Activated T-cell treated with anti-CD3 and anti-CD28 coated beads, Interleukin-2, amount 50 U/mL, for 48 hours (primary cell): ENCODE measurements at regions not wholly inside any gene's neighbourhood (a gene's known extent, or its start where the extent isn't known, plus 50 kb on each side); places are given as distances from the start of the nearest gene placed in this dataset.

Experiments
- DNase-seq, 2 experiments: peaks; one replicate each; pipeline ENCODE4 v3.0.0-alpha.2; 2020

DNA sequence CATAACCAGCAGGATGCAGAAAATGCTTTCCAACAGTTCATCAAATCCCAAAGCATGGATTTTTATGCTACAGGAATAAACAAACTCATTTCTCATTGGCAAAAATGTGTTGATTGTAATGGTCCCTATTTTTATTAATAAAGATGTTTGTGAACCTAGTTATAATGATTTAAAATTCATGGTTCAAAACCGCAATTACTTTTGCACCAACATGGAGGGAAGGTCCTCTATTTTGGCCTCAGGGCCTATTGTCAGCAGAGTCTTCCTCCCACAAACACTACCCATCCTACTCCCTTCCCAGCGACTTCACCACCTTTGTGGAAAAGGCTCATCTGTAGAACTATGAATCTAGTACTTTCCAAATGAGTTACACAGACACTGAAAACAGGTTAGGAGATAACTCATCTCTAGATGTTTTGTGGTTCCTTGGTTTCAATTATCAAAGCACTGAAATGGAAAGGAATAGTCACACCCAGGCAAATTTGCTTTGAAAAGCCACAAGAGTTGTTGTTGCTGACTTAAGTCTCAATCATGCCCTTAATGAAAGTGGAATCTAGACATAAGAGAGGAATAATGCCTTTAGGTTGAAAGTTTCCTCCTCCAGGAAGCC lies 59.4 kb upstream of the FRMD4A start:
- DNase-seq, result peak; percentile 45 to 47

DNA sequence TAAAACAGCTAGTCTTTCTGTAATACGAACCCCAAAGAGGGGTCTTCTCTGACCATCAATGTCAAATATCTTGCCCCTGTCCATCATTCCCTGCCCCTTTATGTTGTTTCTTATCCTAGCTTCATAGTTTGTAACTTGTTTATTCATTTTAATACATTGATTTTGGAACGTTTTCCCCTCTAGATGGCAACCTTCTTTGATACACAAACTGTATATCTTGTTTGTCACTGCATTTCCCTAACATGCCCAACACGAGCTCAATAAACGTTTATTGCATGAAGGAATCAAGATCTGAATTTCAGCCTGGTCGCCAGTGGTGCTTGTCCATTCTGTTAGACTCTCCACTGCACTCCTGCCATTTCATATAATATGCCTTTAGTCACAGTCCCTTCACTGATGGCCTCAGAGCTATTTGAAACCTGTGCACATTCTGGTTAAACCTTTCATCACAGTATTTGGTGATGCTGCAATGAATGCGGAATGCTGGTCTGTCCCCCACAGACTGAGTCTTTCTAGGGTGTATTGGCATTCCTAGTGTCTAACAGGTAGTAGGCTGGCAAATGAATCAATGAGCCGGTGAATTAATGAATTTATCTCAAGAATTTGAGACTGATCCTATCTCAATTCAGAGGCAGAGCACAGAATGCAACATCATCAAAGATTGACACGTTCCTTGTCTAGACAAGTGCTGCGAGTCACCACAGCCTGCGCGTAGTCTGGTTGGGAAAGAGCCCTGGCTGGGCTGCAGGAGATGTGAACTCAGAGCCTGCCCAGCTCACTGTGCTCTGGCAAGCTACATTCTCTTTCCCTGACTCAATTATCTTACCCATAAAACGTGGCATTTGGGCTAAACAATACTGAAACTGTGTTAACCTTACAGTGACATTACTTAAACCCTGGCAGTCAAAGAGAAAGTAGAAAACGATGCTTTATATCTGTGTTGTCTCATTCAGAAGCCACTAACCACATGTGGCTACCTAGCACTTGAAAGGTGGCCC lies 55.2 kb upstream of the FRMD4A start:
- DNase-seq, result peak; percentile 62 to 67

DNA sequence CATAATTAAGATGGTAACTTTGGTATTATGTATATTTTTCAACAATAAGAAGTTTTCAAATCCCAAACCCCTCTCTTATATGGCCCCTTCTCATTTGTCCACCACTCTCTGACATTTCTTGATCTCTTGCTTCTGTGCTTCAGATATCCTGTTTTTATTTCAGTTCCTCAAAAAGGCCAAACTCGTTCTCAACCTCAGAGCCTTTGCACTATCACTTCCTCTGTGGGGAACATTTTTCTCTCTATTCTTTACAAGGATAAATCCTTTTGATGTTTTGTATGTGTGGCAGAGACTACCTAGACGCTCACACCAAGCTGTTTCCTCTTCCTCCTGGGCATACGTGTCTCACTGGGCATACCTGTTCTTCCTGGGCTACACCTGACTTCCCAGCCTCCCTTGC lies 54.2 kb upstream of the FRMD4A start:
- no peak for DNase-seq

DNA sequence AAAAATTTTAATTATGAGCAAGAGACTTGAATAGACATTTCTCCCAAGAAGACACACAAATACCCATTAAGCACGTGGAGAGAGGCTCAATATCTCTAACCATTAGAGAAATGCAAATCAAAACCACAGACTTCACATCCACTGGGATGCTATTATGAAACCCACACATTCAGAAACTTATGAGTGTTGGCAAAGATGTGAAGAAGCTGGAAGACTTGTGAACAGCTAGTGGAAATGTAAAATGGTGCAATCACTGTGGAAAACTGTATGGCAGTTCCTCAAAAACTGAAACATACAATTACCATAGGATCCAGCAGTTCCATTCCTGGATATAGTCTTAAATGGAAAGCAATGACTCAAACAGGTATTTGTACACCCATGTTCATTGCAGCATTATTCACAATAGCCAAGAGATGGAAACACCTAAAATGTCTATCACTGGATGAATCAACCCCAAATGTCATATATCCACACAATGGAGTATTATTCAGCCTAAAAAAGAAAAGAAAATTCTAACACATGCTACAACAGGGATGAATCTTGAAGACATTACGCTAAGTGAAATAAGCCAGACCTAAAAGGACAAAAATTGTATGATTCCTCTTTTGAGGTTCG lies 53.5 kb upstream of the FRMD4A start:
- no peak for DNase-seq

DNA sequence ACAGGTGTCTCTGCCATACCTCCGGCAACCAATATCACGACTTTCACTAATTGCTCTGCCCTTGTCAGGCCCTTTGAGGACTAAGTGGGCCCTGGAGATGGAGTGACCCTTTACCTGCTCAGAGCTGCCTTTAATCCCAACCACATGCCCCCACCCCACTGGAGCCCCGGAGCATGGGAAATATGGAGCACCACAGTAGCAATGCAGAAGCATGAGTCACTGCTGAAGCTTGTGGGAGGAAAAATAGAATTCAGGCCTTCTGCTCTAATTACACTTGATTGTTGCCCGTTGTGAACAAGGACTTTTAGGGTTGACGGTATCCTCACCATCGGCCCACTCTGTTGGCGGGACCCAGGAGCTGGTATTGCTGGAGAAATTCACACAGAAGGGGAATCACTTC lies 52.5 kb upstream of the FRMD4A start:
- DNase-seq, result no peak

DNA sequence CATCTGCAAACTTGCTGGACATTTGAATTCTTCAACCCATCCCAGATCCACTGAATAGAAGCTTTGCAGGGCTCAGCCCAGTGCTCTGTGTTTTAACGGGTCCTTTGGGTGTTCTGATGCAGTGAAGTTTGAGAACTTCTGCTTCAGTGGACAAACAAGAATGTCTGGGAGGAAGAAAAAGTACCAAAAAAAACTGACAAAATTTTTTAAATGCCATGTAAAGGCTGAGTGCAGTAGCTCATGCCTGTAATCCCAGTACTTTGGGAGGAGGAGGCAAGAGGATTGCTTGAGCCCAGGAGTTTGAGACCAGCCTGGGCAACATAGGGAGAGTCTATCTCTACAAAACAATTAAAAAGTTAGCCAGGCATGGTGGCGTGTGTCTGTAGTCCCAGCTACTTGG lies 51.8 kb upstream of the FRMD4A start:
- no peak for DNase-seq

DNA sequence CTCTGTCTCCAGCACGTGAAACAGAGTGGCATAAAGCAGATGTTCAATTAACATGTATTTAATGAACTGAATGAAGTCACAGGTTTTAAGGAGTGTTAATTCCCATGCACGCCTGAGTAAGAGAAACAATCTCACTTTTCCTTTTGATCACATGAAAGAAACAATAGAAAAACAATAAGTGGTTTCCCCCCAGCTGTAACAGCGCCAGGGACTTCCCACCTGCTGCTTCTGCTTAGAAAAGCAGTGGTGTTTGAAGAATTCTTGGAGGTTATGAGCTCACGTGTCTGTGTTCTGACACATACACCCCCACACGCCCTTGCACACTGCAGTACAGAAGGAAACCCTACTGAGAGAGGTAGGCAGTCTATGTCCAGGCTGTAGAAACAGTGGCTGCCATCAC lies 51.3 kb upstream of the FRMD4A start:
- DNase-seq, result peak; percentile 37 to 50

DNA sequence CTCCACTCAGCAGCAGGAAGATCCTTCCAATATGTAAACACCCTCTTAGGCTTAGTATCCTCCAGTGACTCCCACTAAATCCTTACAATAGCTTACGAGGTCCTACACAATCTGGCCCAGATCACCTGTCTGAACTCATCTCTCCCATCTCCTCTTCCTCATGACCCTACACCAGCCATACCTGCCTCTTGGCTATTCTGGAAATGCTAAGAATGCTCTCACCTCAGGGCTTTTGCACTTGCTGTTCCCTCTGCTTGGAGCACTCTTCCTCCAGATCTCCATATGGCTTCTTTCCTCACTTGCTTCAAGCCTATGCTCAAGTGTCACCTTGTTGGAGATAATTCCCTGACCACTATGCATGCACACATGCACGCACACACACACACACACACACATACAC lies 50.8 kb upstream of the FRMD4A start:
- DNase-seq, result no peak

DNA sequence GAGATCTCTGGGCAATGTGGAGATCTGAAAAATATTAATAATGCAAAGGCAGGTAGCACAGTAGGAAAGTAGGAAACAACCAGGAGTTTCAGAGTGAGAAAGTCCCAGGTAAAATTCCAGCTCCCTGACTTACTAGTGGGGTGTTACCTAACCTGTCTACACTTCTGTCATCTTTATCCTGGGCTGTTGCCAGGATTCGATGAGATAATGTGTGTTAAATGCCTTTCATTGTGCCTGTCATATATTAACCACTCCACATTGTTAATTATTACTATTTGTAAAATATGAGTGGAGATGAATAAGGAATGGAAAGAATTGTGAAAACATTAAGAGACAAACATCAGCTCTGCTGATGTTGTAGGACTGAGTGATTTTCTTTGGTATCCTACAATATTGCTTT lies 50.0 kb upstream of the FRMD4A start:
- no peak for DNase-seq
